Caco-2 (cell line): ENCODE measurements at regions not wholly inside any gene's neighbourhood (a gene's known extent, or its start where the extent isn't known, plus 50 kb on each side); places are given as distances from the start of the nearest gene placed in this dataset.

Experiments
- BruUV-seq: library from RNA; stranded (reverse); fragments of 400-500 nt; replicated peaks from 2 replicates; lab custom pipeline; 2021; lab: Mats Ljungman, UMichigan
- CTCF ChIA-PET: fragments of 300-600 bp; sonication (Branson Sonifier 250); formaldehyde crosslinking; loops from one replicate; lab custom pipeline; 2022; ENCODE audit warnings: antibody characterized with exemption; lab: Charles Lee
- POLR2A ChIA-PET: fragments of 300-600 bp; sonication (Branson Sonifier 250); formaldehyde crosslinking; loops from one replicate; lab custom pipeline; 2022; ENCODE audit warnings: antibody characterized with exemption; lab: Charles Lee
- DNase-seq, 2 experiments: peaks; one replicate each; pipeline versions ENCODE4 v3.0.0 to v3.0.0-alpha.2; 2020 to 2022
- H3K27me3 ChIP-seq: replicated peaks from 2 replicates; pipeline ENCODE4 v1.6.0; 2011; ENCODE audit warnings: low read length; ENCODE audit not compliant: control insufficient read depth, insufficient read depth
- H3K36me3 ChIP-seq: 2 replicates; pipeline ENCODE4 v1.5.1; 2011; ENCODE audit warnings: low read length; ENCODE audit not compliant: control insufficient read depth, insufficient read depth
- H3K4me1 ChIP-seq: fragments of 250-450 bp; sonication (Bioruptor Pico); 2 replicates; pipeline ENCODE4 v1.5.1; 2020; ENCODE audit warnings: mild to moderate bottlenecking
- H3K4me3 ChIP-seq: 2 replicates; pipeline ENCODE4 v1.5.1; 2011; ENCODE audit warnings: low read depth, mild to moderate bottlenecking, control low read depth, low read length
- H3K9me3 ChIP-seq: fragments of 250-450 bp; sonication (Bioruptor Pico); 2 replicates; pipeline ENCODE4 v1.5.1; 2020; ENCODE audit warnings: mild to moderate bottlenecking, moderate library complexity
- H3K27ac Mint-ChIP-seq: one replicate; pipeline ENCODE4 v1.8.0; 2022; ENCODE audit warnings: mixed read lengths; ENCODE audit not compliant: unreplicated experiment
- H3K27me3 Mint-ChIP-seq: one replicate; pipeline ENCODE4 v1.8.0; 2022; ENCODE audit warnings: mixed read lengths; ENCODE audit not compliant: insufficient read depth, unreplicated experiment
- H3K36me3 Mint-ChIP-seq: one replicate; pipeline ENCODE4 v1.8.0; 2022; ENCODE audit warnings: mild to moderate bottlenecking, mixed read lengths; ENCODE audit not compliant: insufficient read depth, unreplicated experiment
- H3K4me1 Mint-ChIP-seq: one replicate; pipeline ENCODE4 v1.8.0; 2022; ENCODE audit warnings: low read depth, mixed read lengths; ENCODE audit not compliant: unreplicated experiment
- H3K4me3 Mint-ChIP-seq: one replicate; pipeline ENCODE4 v1.8.0; 2022; ENCODE audit warnings: mild to moderate bottlenecking, moderate library complexity, mixed read lengths; ENCODE audit not compliant: unreplicated experiment
- H3K9me3 Mint-ChIP-seq: one replicate; pipeline ENCODE4 v1.8.0; 2022; ENCODE audit warnings: mixed read lengths; ENCODE audit not compliant: unreplicated experiment
- CTCF ChIP-seq, 2 experiments: fragments of 200-600 bp in 1 of 2; IDR thresholded peaks; 1 replicate in 1 of 2; 2 replicates in 1 of 2; pipeline versions ENCODE4 v1.5.1 to v1.8.0; 2011 to 2022; ENCODE audit warnings: antibody characterized with exemption in 1 of 2, control low read depth in 1 of 2, inconsistent platforms in 1 of 2, low read depth in 1 of 2, low read length in 1 of 2, mild to moderate bottlenecking in 1 of 2, moderate library complexity in 1 of 2; ENCODE audit not compliant: insufficient read depth in 1 of 2, severe bottlenecking in 1 of 2, unreplicated experiment in 1 of 2
- intact Hi-C: fragments of 100-400 bp; cut with micrococcal nuclease; formaldehyde crosslinking; loops from one replicate; pipeline ENCODE4 v1.10.0; 2022; ENCODE audit not compliant: unreplicated experiment

- H3K4me3 Mint-ChIP-seq = no peak overlapping the region
- TF ChIP-seq CTCF (IDR thresholded peaks at IDR 0.05; ENCODE audit: insufficient read depth in 1 of 2, low read depth in 1 of 2, low read length in 1 of 2, severe bottlenecking in 1 of 2, unreplicated experiment in 1 of 2) = no peak
- no peak overlapping the region for H3K27ac Mint-ChIP-seq
- no peaks in the 10 kb centered on the region for H3K4me1 Mint-ChIP-seq
- no peaks in the 10 kb centered on the region for H3K27me3 Mint-ChIP-seq
- no peak for DNase-seq
- no peak overlapping the region for H3K4me3 ChIP-seq
- no TSS peak for BruUV-seq
- no peaks in the 10 kb centered on the region for H3K9me3 ChIP-seq
- H3K9me3 Mint-ChIP-seq = peaks cover 17% of the 10 kb centered on the region
- H3K4me1 ChIP-seq = no peaks in the 10 kb centered on the region
- POLR2A ChIA-PET = no interaction called here
- intact Hi-C loops = no loop called here
- CTCF ChIA-PET = no interaction called here
- no peaks in the 10 kb centered on the region for H3K27me3 ChIP-seq
- H3K36me3 ChIP-seq = no peaks in the 10 kb centered on the region
- no peaks in the 10 kb centered on the region for H3K36me3 Mint-ChIP-seq
Observed at GRCh38 chr18:75482880-75483279, 55.4 kb upstream of the SMIM21 start.

- TF ChIP-seq CTCF (IDR thresholded peaks at IDR 0.05; ENCODE audit: insufficient read depth in 1 of 2, low read depth in 1 of 2, low read length in 1 of 2, severe bottlenecking in 1 of 2, unreplicated experiment in 1 of 2) = no peak
- Mint-ChIP-seq H3K27ac (no peak overlapping the region), H3K9me3 (peaks cover 17% of the 10 kb centered on the region), H3K36me3 (no peaks in the 10 kb centered on the region), H3K4me1 (no peaks in the 10 kb centered on the region), H3K4me3 (no peak overlapping the region), H3K27me3 (no peaks in the 10 kb centered on the region)
- no peak overlapping the region for H3K4me3 ChIP-seq
- POLR2A ChIA-PET = no interaction called here
- no peaks in the 10 kb centered on the region for H3K36me3 ChIP-seq
- no peak for DNase-seq
- BruUV-seq = no TSS peak
- H3K9me3 ChIP-seq = no peaks in the 10 kb centered on the region
- no peaks in the 10 kb centered on the region for H3K4me1 ChIP-seq
- intact Hi-C loops = no loop called here
- CTCF ChIA-PET = no interaction called here
- H3K27me3 ChIP-seq = no peaks in the 10 kb centered on the region
Observed at GRCh38 chr18:75480487-75480886, 53.0 kb upstream of the SMIM21 start.

GRCh38 chr18:75478996-75479880 lies 51.7 kb upstream of the SMIM21 start:
- Mint-ChIP-seq H3K9me3 (peaks cover 16% of the 10 kb centered on the region), H3K4me1 (no peaks in the 10 kb centered on the region), H3K27me3 (no peaks in the 10 kb centered on the region), H3K36me3 (no peaks in the 10 kb centered on the region), H3K4me3 (no peak overlapping the region), H3K27ac (no peak overlapping the region)
- no peak overlapping the region for H3K4me3 ChIP-seq
- no peaks in the 10 kb centered on the region for H3K4me1 ChIP-seq
- TF ChIP-seq CTCF (IDR thresholded peaks at IDR 0.05; ENCODE audit: insufficient read depth in 1 of 2, low read depth in 1 of 2, low read length in 1 of 2, severe bottlenecking in 1 of 2, unreplicated experiment in 1 of 2) = peak in 1 of 2 experiments; percentile 7
- H3K36me3 ChIP-seq = no peaks in the 10 kb centered on the region
- CTCF ChIA-PET = no interaction called here
- peak in 1 of 2 experiments; percentile 1 for DNase-seq
- H3K27me3 ChIP-seq = no peaks in the 10 kb centered on the region
- intact Hi-C loops = loop anchor here (5.0 kb wide), 1 partner anchor 307 kb away; no protein-coding TSS in a partner anchor
- POLR2A ChIA-PET = no interaction called here
- H3K9me3 ChIP-seq = no peaks in the 10 kb centered on the region
- no TSS peak for BruUV-seq
